SK-N-MC (cell line): ENCODE measurements at regions not wholly inside any gene's neighbourhood (a gene's known extent, or its start where the extent isn't known, plus 50 kb on each side); places are given as distances from the start of the nearest gene placed in this dataset.
"Not testable (repeated sequence)": the region's sequence is repeated elsewhere in the genome, so short reads cannot be mapped to it uniquely, and the experiment has no call there.

Experiments used
- DNase-seq: peaks from one replicate; pipeline ENCODE4 v3.0.0-alpha.2; 2011; ENCODE audit warnings: low read depth, low spot score
- H3K27ac ChIP-seq: fragments of 200-600 bp; sonication (generic); 2 replicates; pipeline ENCODE4 v1.5.1; 2016; ENCODE audit warnings: mixed run types
- H3K36me3 ChIP-seq: fragments of 200-600 bp; sonication (generic); 2 replicates; pipeline ENCODE4 v1.6.1; 2017; ENCODE audit warnings: antibody characterized with exemption, low read length, mixed read lengths; ENCODE audit not compliant: insufficient read depth
- H3K4me3 ChIP-seq: fragments of 200-600 bp; sonication (generic); 2 replicates; pipeline ENCODE4 v1.5.1; 2016
- H3K9ac ChIP-seq: fragments of 200-600 bp; sonication (generic); 2 replicates; pipeline ENCODE4 v1.8.0; 2017; ENCODE audit warnings: mixed run types, mixed read lengths; ENCODE audit not compliant: insufficient read length
- H3K9me3 ChIP-seq: fragments of 200-600 bp; sonication (generic); 2 replicates; pipeline ENCODE4 v1.6.1; 2017; ENCODE audit warnings: low read depth, mild to moderate bottlenecking, antibody characterized with exemption, low read length, moderate library complexity, mixed read lengths
- EZH2 ChIP-seq: fragments of 200-600 bp; sonication (generic); IDR thresholded peaks from one replicate; pipeline ENCODE4 v1.6.1; 2017; ENCODE audit warnings: antibody characterized with exemption
- FOXP2 ChIP-seq: optimal IDR thresholded peaks from 2 replicates; pipeline ENCODE3; 2011; ENCODE audit warnings: mild to moderate bottlenecking, moderate library complexity; ENCODE audit not compliant: insufficient read depth; ENCODE audit errors: extremely low read length, control extremely low read depth
- POLR2AphosphoS5 ChIP-seq: IDR thresholded peaks from 2 replicates; pipeline ENCODE4 v1.6.1; 2012; ENCODE audit warnings: mild to moderate bottlenecking, low read depth, low read length, borderline replicate concordance

GRCh38 chr7:48803250-48803649 lies 121.1 kb upstream of the CDC14C start:
- TF ChIP-seq EZH2 (no peak), POLR2AphosphoS5 (no peak), FOXP2 (no peak)
- DNase-seq = no peak
- Histone ChIP-seq H3K9me3 (no peaks in the 10 kb centered on the region), H3K36me3 (no peaks in the 10 kb centered on the region), H3K4me3 (no peak overlapping the region), H3K9ac (no peak overlapping the region), H3K27ac (no peak overlapping the region)

- H3K27ac ChIP-seq = no peak overlapping the region
- H3K4me3 ChIP-seq = no peak overlapping the region
- no peaks in the 10 kb centered on the region for H3K9me3 ChIP-seq
- DNase-seq = no peak
- TF ChIP-seq POLR2AphosphoS5 (no peak), FOXP2 (no peak), EZH2 (no peak)
- H3K9ac ChIP-seq = no peak overlapping the region
- H3K36me3 ChIP-seq = no peaks in the 10 kb centered on the region
Observed at GRCh38 chr7:48806731-48807130, 117.6 kb upstream of the CDC14C start.

- Histone ChIP-seq H3K9me3 (no peaks in the 10 kb centered on the region), H3K4me3 (no peak overlapping the region), H3K36me3 (no peaks in the 10 kb centered on the region), H3K9ac (no peak overlapping the region), H3K27ac (no peak overlapping the region)
- no peak for TF ChIP-seq FOXP2
- TF ChIP-seq EZH2 = no peak
- no peak for TF ChIP-seq POLR2AphosphoS5
- no peak for DNase-seq
Observed at GRCh38 chr7:48811071-48811470, 113.3 kb upstream of the CDC14C start.

- no peaks in the 10 kb centered on the region for H3K36me3 ChIP-seq
- H3K4me3 ChIP-seq = no peak overlapping the region
- no peak overlapping the region for H3K9ac ChIP-seq
- H3K9me3 ChIP-seq = no peaks in the 10 kb centered on the region
- no peak for TF ChIP-seq POLR2AphosphoS5
- H3K27ac ChIP-seq = no peak overlapping the region
- no peak for DNase-seq
Observed at GRCh38 chr7:48813472-48813871, 110.9 kb upstream of the CDC14C start.

- H3K4me3 ChIP-seq = no peak overlapping the region
- no peak for DNase-seq
- H3K36me3 ChIP-seq = no peaks in the 10 kb centered on the region
- no peaks in the 10 kb centered on the region for H3K9me3 ChIP-seq
- H3K9ac ChIP-seq = no peak overlapping the region
- no peak for TF ChIP-seq POLR2AphosphoS5
- no peak for TF ChIP-seq EZH2
- TF ChIP-seq FOXP2 = no peak
- H3K27ac ChIP-seq = no peak overlapping the region
Observed at GRCh38 chr7:48822138-48822537, 102.2 kb upstream of the CDC14C start.

- no peaks in the 10 kb centered on the region for H3K36me3 ChIP-seq
- TF ChIP-seq EZH2 = no peak
- no peak for TF ChIP-seq POLR2AphosphoS5
- TF ChIP-seq FOXP2 = no peak
- no peak overlapping the region for H3K4me3 ChIP-seq
- H3K27ac ChIP-seq = no peak overlapping the region
- no peak for DNase-seq
- no peak overlapping the region for H3K9ac ChIP-seq
- no peaks in the 10 kb centered on the region for H3K9me3 ChIP-seq
Observed at GRCh38 chr7:48832303-48832845, 92.0 kb upstream of the CDC14C start.

- no peaks in the 10 kb centered on the region for H3K36me3 ChIP-seq
- no peaks in the 10 kb centered on the region for H3K9me3 ChIP-seq
- H3K4me3 ChIP-seq = no peak overlapping the region
- H3K9ac ChIP-seq = no peak overlapping the region
- no peak for DNase-seq
- TF ChIP-seq POLR2AphosphoS5 (no peak), EZH2 (no peak), FOXP2 (no peak)
- H3K27ac ChIP-seq = no peak overlapping the region
Observed at GRCh38 chr7:48837266-48837665, 87.1 kb upstream of the CDC14C start.

- Histone ChIP-seq H3K27ac (no peak overlapping the region), H3K36me3 (no peaks in the 10 kb centered on the region), H3K4me3 (no peak overlapping the region), H3K9ac (no peak overlapping the region), H3K9me3 (no peaks in the 10 kb centered on the region)
- DNase-seq = no peak
- no peak for TF ChIP-seq POLR2AphosphoS5
- TF ChIP-seq EZH2 = no peak
- no peak for TF ChIP-seq FOXP2
Observed at GRCh38 chr7:48839108-48839507, 85.2 kb upstream of the CDC14C start.

GRCh38 chr7:48841739-48842138 lies 82.6 kb upstream of the CDC14C start:
- no peaks in the 10 kb centered on the region for H3K9me3 ChIP-seq
- H3K4me3 ChIP-seq = no peak overlapping the region
- H3K9ac ChIP-seq = no peak overlapping the region
- H3K27ac ChIP-seq = no peak overlapping the region
- DNase-seq = no peak
- TF ChIP-seq EZH2 (no peak), FOXP2 (no peak), POLR2AphosphoS5 (no peak)
- no peaks in the 10 kb centered on the region for H3K36me3 ChIP-seq

GRCh38 chr7:48847917-48848316 lies 76.4 kb upstream of the CDC14C start:
- no peak overlapping the region for H3K4me3 ChIP-seq
- TF ChIP-seq POLR2AphosphoS5 = no peak
- TF ChIP-seq EZH2 = no peak
- no peak for TF ChIP-seq FOXP2
- no peak for DNase-seq
- H3K9me3 ChIP-seq = no peaks in the 10 kb centered on the region
- H3K9ac ChIP-seq = no peak overlapping the region
- H3K36me3 ChIP-seq = no peaks in the 10 kb centered on the region
- H3K27ac ChIP-seq = no peak overlapping the region

GRCh38 chr7:48860447-48860846 lies 63.9 kb upstream of the CDC14C start:
- not testable (repeated sequence) for DNase-seq, H3K9ac ChIP-seq, H3K36me3 ChIP-seq, H3K9me3 ChIP-seq, H3K4me3 ChIP-seq, H3K27ac ChIP-seq
